Amniotic stem cell (primary cell): ENCODE measurements at regions not wholly inside any gene's neighbourhood (a gene's known extent, or its start where the extent isn't known, plus 50 kb on each side); places are given as distances from the start of the nearest gene placed in this dataset.
"Not testable (repeated sequence)": the region's sequence is repeated elsewhere in the genome, so short reads cannot be mapped to it uniquely, and the experiment has no call there.

ENCODE experiments used
- DNase-seq: peaks from one replicate; lab custom pipeline; 2025; lab: John Stamatoyannopoulos, UW

- DNase-seq, result no peak
These were observed 57.6 kb upstream of the FAM171A1 start for GRCh38 chr10:15428681-15429080.

GRCh38 chr10:15427843-15428414, 56.8 kb upstream of the FAM171A1 start:
- peak; percentile 36 for DNase-seq

- DNase-seq, result no peak
These were observed 55.5 kb upstream of the FAM171A1 start for GRCh38 chr10:15426558-15426957.

GRCh38 chr10:15426115-15426514, 55.0 kb upstream of the FAM171A1 start:
- no peak for DNase-seq

GRCh38 chr10:15421875-15422274, 50.8 kb upstream of the FAM171A1 start:
- not testable (repeated sequence) for DNase-seq
